LNCaP clone FGC (cell line): ENCODE measurements at regions not wholly inside any gene's neighbourhood (a gene's known extent, or its start where the extent isn't known, plus 50 kb on each side); places are given as distances from the start of the nearest gene placed in this dataset.

Experiments
- DNase-seq: peaks from one replicate; pipeline ENCODE4 v3.0.0-alpha.2; 2011; ENCODE audit warnings: low read depth
- H3K4me3 ChIP-seq: 2 replicates; pipeline ENCODE4 v1.5.1; 2011; ENCODE audit warnings: mild to moderate bottlenecking, low read depth, low read length, control low read depth
- CTCF ChIP-seq: IDR thresholded peaks from 2 replicates; pipeline ENCODE4 v1.5.1; 2012; ENCODE audit warnings: mild to moderate bottlenecking; ENCODE audit not compliant: control insufficient read depth, insufficient read depth; ENCODE audit errors: extremely low read depth

DNA sequence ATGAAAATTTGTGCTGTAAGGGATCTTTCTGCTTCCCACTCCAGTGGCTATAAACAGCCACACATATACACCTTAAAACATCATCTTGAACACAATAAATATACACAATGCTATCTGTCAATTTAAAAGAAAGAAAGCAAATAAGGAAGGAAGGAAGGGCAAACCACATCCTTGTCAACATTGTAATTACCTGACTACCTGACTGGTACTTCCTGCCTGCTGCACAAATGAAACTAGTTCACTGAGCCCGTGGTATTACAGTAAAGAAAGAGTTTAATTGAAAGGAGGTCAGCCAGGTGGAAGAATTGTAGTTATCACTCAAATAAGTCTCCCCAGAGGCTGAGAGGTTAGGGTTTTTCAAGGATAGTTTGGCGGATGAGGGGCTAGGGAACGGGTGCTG is 344.4 kb upstream of the ASIC2 start:
- no peak overlapping the region for H3K4me3 ChIP-seq
- no peak for DNase-seq
- no peak for TF ChIP-seq CTCF

DNA sequence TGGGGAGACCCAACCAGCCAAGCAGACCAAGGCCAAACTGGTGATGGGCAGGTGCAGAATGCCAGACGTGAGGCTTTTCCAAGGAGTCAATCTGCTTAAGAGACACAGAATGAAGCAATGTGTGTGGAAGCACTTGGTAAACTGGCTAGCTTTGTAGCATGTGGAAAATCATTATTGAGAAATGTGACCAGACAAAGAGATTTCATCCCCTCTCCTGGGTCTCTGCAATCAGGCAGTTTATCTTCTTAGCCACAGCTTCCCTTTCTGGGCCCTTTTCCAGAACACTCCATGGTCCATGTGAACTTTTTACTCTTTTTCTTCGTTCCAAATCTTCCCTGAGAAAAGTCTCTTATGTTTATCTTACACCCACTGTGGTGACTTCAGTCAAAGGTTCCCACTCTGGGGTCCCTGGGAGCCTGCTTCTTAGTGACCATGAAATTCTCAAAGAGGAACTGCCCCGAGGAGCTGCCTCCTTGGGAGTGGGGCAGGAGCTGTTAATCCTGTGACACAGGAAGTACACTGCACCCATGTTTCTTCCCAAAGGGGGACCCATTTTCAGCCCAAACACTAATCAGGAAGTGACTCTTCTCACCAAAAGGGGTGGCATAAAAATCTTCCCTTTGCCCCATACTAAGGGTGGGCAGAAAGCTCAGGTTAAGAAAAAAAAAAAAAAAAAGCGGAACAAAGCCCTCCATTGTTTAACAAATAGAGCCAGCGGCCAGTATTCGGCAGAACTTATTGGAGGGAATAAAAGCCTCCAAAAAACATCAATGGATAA is 346.2 kb upstream of the ASIC2 start:
- H3K4me3 ChIP-seq = no peak overlapping the region
- TF ChIP-seq CTCF = no peak
- no peak for DNase-seq

- DNase-seq = no peak
- no peak overlapping the region for H3K4me3 ChIP-seq
- TF ChIP-seq CTCF = no peak
Observed at GRCh38 chr17:33640629-33641028, 347.5 kb upstream of the ASIC2 start.

DNA sequence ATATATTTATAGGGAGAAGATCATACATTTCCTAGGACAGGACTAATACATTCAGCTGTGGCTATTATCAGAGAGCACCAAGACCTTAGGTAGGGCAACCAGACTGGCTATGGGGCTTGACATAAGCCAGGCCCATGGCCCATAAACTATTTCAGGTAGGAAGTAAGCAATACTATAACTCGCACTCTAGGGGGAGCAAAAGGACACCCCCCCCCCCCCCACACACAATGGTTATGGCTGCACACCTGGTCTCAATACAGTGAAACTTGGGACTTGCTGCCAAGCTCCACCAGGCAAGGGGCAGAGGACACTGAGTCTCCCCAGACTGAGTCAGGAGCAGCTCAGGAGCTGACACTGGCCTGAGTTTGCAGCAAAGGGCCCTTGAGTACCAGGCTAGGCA is 348.9 kb upstream of the ASIC2 start:
- no peak overlapping the region for H3K4me3 ChIP-seq
- no peak for TF ChIP-seq CTCF
- no peak for DNase-seq

- H3K4me3 ChIP-seq = no peak overlapping the region
- peak; percentile 74 for TF ChIP-seq CTCF
- DNase-seq = no peak
Observed at GRCh38 chr17:33647956-33648355, 354.9 kb upstream of the ASIC2 start.

- H3K4me3 ChIP-seq = no peak overlapping the region
- no peak for TF ChIP-seq CTCF
- DNase-seq = no peak
Observed at GRCh38 chr17:33650304-33650703, 357.2 kb upstream of the ASIC2 start.

DNA sequence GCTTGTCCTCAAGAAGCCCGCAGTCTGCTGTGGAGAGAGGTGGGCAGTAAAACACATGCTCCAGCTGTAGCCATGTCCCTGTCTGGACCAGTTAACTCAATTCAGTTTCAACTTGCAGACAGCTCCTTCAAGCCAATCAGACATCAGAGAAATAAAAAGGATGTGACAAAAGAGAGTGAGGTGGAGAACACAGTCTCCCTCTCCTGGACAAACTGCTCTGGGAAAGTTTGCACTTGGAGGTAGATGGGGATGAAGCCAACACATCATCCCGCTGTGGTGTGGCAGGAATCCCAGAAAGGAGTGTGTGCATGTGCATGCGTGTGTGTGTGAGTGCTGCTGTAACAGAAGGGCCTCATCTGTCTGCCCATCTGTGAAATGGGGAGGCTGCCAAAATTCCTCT is 358.6 kb upstream of the ASIC2 start:
- peak; percentile 8 for DNase-seq
- peak; percentile 47 for TF ChIP-seq CTCF
- no peak overlapping the region for H3K4me3 ChIP-seq
